AG04449 (cell line): ENCODE measurements at regions not wholly inside any gene's neighbourhood (a gene's known extent, or its start where the extent isn't known, plus 50 kb on each side); places are given as distances from the start of the nearest gene placed in this dataset.
A peak's percentile ranks its signal among the peaks of the same experiment; 100 is the strongest.

Experiments
- CTCF ChIA-PET: fragments of 350-600 bp; formaldehyde crosslinking; extraction: SDS; loops from one replicate; lab custom pipeline; 2021; ENCODE audit warnings: antibody characterized with exemption; lab: Yijun Ruan, JAX
- POLR2A ChIA-PET: fragments of 400-600, 350-600 bp; formaldehyde crosslinking; extraction: SDS; loops from one replicate; lab custom pipeline; 2020; ENCODE audit warnings: antibody characterized with exemption, inconsistent platforms; lab: Yijun Ruan, JAX
- DNase-seq: peaks from one replicate; pipeline ENCODE4 v3.0.0-alpha.2; 2010; ENCODE audit warnings: low read depth, low spot score
- H3K4me3 ChIP-seq: 2 replicates; pipeline ENCODE4 v1.5.1; 2011; ENCODE audit warnings: low read depth, mild to moderate bottlenecking, control low read depth, low read length
- TF ChIP-seq, protein P1 (sequence below): IDR thresholded peaks from one replicate; pipeline ENCODE4 v1.5.1; 2011; ENCODE audit warnings: mild to moderate bottlenecking, moderate library complexity, low read length, control low read depth, inconsistent platforms; ENCODE audit not compliant: insufficient read depth; ENCODE audit errors: missing control alignments

DNA sequence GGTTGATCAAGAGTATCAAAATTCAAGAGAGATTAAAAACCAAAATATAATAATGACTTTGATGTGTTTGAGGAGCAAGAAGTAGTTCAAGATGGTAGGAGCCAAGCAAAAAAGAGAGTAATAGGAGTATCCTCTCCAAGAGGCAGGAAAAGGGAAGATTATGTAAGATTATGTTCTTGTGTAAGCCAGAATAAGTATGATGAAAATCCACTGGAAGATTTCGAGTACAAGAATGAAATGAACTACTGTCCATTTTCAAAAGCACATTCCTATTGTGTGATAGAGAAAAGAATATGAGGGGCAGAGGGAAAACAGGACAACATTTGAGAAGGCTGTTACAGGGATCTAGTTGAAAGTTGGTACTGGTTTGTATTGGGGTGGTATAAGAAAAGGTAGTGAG is 659.6 kb upstream of the INTU start:
- ChIA-PET CTCF (interaction anchor here (2.5 kb wide), 1 partner anchor 15 kb away, joined by 8 read pairs; no protein-coding TSS in a partner anchor), POLR2A (no interaction called here)
- TF ChIP-seq, protein P1, sequence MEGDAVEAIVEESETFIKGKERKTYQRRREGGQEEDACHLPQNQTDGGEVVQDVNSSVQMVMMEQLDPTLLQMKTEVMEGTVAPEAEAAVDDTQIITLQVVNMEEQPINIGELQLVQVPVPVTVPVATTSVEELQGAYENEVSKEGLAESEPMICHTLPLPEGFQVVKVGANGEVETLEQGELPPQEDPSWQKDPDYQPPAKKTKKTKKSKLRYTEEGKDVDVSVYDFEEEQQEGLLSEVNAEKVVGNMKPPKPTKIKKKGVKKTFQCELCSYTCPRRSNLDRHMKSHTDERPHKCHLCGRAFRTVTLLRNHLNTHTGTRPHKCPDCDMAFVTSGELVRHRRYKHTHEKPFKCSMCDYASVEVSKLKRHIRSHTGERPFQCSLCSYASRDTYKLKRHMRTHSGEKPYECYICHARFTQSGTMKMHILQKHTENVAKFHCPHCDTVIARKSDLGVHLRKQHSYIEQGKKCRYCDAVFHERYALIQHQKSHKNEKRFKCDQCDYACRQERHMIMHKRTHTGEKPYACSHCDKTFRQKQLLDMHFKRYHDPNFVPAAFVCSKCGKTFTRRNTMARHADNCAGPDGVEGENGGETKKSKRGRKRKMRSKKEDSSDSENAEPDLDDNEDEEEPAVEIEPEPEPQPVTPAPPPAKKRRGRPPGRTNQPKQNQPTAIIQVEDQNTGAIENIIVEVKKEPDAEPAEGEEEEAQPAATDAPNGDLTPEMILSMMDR: no peak
- no peak overlapping the region for H3K4me3 ChIP-seq
- no peak for DNase-seq

- TF ChIP-seq, protein P1: no peak
- ChIA-PET POLR2A (no interaction called here), CTCF (interaction anchor here (1.6 kb wide), 1 partner anchor 8 kb away, joined by 4 read pairs; no protein-coding TSS in a partner anchor)
- H3K4me3 ChIP-seq: no peak overlapping the region
- no peak for DNase-seq
Observed at GRCh38 chr4:126976850-126977632, 655.7 kb upstream of the INTU start.

DNA sequence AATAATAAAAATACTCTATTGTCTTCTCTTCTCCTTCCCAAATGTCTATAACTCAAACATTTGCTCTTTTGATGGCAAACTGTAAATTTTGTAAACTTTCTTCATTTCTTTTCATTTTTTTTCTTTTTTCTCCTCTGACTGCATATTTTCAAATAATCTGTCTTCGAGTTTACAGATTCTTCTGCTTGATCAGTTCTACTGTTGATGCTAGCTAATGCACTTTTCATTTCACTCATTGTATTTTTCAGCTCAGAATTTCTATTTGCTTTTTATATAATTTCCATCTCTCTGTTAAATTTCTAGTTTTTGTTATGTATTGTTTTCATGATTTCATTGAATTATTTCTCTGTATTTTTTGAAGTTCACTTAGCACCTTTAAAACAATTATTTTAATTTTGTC is 646.8 kb upstream of the INTU start:
- CTCF ChIA-PET: no interaction called here
- TF ChIP-seq, protein P1: no peak
- H3K4me3 ChIP-seq: no peak overlapping the region
- no peak for DNase-seq
- POLR2A ChIA-PET: no interaction called here

DNA sequence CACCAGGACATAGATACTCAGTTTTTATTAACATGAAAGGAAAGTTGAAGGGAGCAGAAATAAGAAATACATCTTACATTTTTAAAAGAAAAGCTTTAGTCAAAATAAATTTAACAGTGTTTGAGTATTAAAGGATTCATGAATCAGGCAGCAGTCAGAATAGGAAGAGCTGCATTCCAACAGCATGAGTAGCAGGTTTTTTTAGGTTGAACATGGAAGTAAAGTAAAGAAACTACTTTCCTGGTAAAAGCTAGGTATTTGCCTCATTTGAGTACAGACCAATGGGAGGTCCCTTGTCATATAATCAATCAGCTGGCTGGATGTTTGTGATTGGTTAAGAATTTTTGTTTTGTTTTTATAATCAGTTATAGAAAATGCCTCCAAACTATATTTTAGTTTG is 645.9 kb upstream of the INTU start:
- POLR2A ChIA-PET: interaction anchor here (0.7 kb wide), 1 partner anchor 61 kb away, joined by 3 read pairs; no protein-coding TSS in a partner anchor
- no peak overlapping the region for H3K4me3 ChIP-seq
- CTCF ChIA-PET: interaction anchor here (1.4 kb wide), 1 partner anchor 46 kb away, joined by 3 read pairs; no protein-coding TSS in a partner anchor
- TF ChIP-seq, protein P1: no peak
- DNase-seq: peak; percentile 21

GRCh38 chr4:126991965-126992364 is 640.8 kb upstream of the INTU start:
- ChIA-PET POLR2A (no interaction called here), CTCF (no interaction called here)
- DNase-seq: no peak
- no peak overlapping the region for H3K4me3 ChIP-seq
- TF ChIP-seq, protein P1: no peak

DNA sequence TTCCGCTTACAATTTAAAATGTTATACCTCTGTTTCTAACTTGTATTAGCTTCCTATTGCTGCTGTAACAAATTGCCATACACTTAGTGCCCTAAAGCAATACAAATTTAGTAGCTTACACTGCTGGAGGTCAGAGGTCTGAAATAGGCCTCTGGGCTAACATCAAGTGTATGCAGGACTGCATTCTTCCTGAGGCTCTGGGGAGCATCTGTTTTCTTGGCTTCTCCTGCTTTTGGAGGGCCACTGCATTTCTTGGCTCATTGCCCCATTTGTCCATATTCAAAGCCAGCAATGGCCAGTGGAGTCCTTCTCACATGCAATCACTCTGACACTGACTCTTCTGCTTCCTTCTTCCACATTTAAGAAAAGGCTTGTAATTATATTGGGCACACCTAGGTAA is 639.8 kb upstream of the INTU start:
- H3K4me3 ChIP-seq: no peak overlapping the region
- CTCF ChIA-PET: no interaction called here
- POLR2A ChIA-PET: no interaction called here
- DNase-seq: no peak
- TF ChIP-seq, protein P1: no peak
